ENCODE measurements at regions not wholly inside any gene's neighbourhood (a gene's known extent, or its start where the extent isn't known, plus 50 kb on each side); places are given as distances from the start of the nearest gene placed in this dataset.

GRCh38 chr6:123716506-123716905, 79.8 kb upstream of the TRDN start:
- H2BK5ac ChIP-seq (ENCODE audit: insufficient read length, low read length), result no peak overlapping the region
- TF ChIP-seq CTCF (conservative IDR thresholded peaks at IDR 0.05), result no peak
- H3K9ac ChIP-seq (ENCODE audit: extremely low read depth, insufficient read length, low read length), result no peak overlapping the region
- H3K14ac ChIP-seq (ENCODE audit: insufficient read depth, low read length), result no peak overlapping the region
- H3T11ph ChIP-seq (ENCODE audit: low read length), result no peak overlapping the region
- H4K20me1 ChIP-seq (ENCODE audit: control insufficient read depth, insufficient read depth, insufficient read length), result no peaks in the 10 kb centered on the region
- WGBS (ENCODE audit: extremely low coverage, insufficient read length, low lambda C conversion rate), result no CpG with 5 or more reads among the region's 3 CpGs
- no peak overlapping the region for H2BK12ac ChIP-seq (ENCODE audit: insufficient read length, low read depth, low read length)
- no peak overlapping the region for H2BK15ac ChIP-seq (ENCODE audit: low read depth, low read length)
- H3K4me2 ChIP-seq (ENCODE audit: insufficient read depth, insufficient read length, low read length), result no peak overlapping the region
- H3K9me3 ChIP-seq (ENCODE audit: control insufficient read depth, low read depth, low read length), result no peaks in the 10 kb centered on the region
- H3K36me3 Mint-ChIP-seq (ENCODE audit: insufficient read depth in 1 of 3, low read depth in 3 of 3), result no peaks in the 10 kb centered on the region
- no peaks in the 10 kb centered on the region for H3K9me3 Mint-ChIP-seq
- no peak overlapping the region for H3K23ac ChIP-seq (ENCODE audit: insufficient read length, low read depth, low read length)
- no peak overlapping the region for H2BK120ac ChIP-seq (ENCODE audit: low read depth, low read length, poor library complexity, severe bottlenecking)
- H4K8ac ChIP-seq (replicated peaks; ENCODE audit: insufficient read length, low read depth, low read length), result no peak overlapping the region
- H3K18ac ChIP-seq (ENCODE audit: insufficient read length, low read depth, low read length), result no peak overlapping the region
- no peak overlapping the region for H4K5ac ChIP-seq (ENCODE audit: insufficient read length, low read depth, low read length)
- H3K27ac Mint-ChIP-seq, result no peak overlapping the region
- no peak overlapping the region for H3K56ac ChIP-seq (ENCODE audit: insufficient read length, low read depth, low read length)
- no peaks in the 10 kb centered on the region for H3K4me1 Mint-ChIP-seq
- H3K27me3 ChIP-seq (ENCODE audit: insufficient read depth, low read length), result no peaks in the 10 kb centered on the region
- H3K4me3 Mint-ChIP-seq, result no peak overlapping the region
- H2AFZ ChIP-seq (ENCODE audit: low read length), result no peak overlapping the region
- H3K23me2 ChIP-seq (ENCODE audit: insufficient read length, low read depth, low read length, poor library complexity, severe bottlenecking), result no peaks in the 10 kb centered on the region
- no peak overlapping the region for H3K27ac ChIP-seq (ENCODE audit: insufficient read length, low read depth, low read length)
- no peaks in the 10 kb centered on the region for H3K79me1 ChIP-seq (ENCODE audit: insufficient read depth, low read depth, low read length, poor library complexity, severe bottlenecking)
- H3K4ac ChIP-seq (ENCODE audit: low read depth, low read length), result no peak overlapping the region
- no peak overlapping the region for H4K91ac ChIP-seq (ENCODE audit: insufficient read length, low read depth, low read length)
- H3K4me1 ChIP-seq (ENCODE audit: insufficient read depth, low read length), result no peaks in the 10 kb centered on the region
- H2AK5ac ChIP-seq (ENCODE audit: insufficient read length, low read length), result no peak overlapping the region
- no peaks in the 10 kb centered on the region for H3K79me2 ChIP-seq (ENCODE audit: insufficient read depth, low read length)
- DNase-seq, result no peak
- no peaks in the 10 kb centered on the region for H3K27me3 Mint-ChIP-seq (ENCODE audit: low read depth)
- no peak overlapping the region for H2BK20ac ChIP-seq (ENCODE audit: low read depth, low read length, poor library complexity, severe bottlenecking)
